Colonic mucosa (tissue), 4 donors: ENCODE measurements at regions not wholly inside any gene's neighbourhood (a gene's known extent, or its start where the extent isn't known, plus 50 kb on each side); places are given as distances from the start of the nearest gene placed in this dataset.

Source experiments
- DNase-seq: peaks from one replicate; pipeline ENCODE4 v3.0.0-alpha.2; 2020
- H3K27ac ChIP-seq: fragments of 200-600 bp; one replicate; pipeline ENCODE4 v1.8.0; 2021
- H3K27me3 ChIP-seq: fragments of 200-600 bp; one replicate; pipeline ENCODE4 v1.8.0; 2021
- H3K36me3 ChIP-seq: fragments of 200-600 bp; one replicate; pipeline ENCODE4 v1.8.0; 2021
- H3K4me1 ChIP-seq: fragments of 200-600 bp; one replicate; pipeline ENCODE4 v1.8.0; 2021; ENCODE audit warnings: mild to moderate bottlenecking
- H3K4me3 ChIP-seq: fragments of 200-600 bp; one replicate; pipeline ENCODE4 v1.8.0; 2021
- H3K9ac ChIP-seq, 2 donors: one replicate each; pipeline ENCODE4 v1.7.0; 2013; ENCODE audit warnings: control low read depth in 2 of 2, low read depth in 2 of 2, low read length in 2 of 2
- H3K9me3 ChIP-seq: fragments of 200-600 bp; one replicate; pipeline ENCODE4 v1.8.0; 2021
- CTCF ChIP-seq: fragments of 200-600 bp; IDR thresholded peaks from one replicate; pipeline ENCODE4 v1.8.0; 2022; ENCODE audit warnings: antibody characterized with exemption, mild to moderate bottlenecking
- intact Hi-C: fragments of 100-400 bp; cut with DNase I; formaldehyde crosslinking; loops from one replicate; pipeline ENCODE4 v1.14.1; 2022
- donor health status: healthy.
- donor health status: DM: no; HTN: no; CAD: no.
- donor health status: DM: no; HTN: no; CAD: no.

- DNase-seq, result no peak
- no peak overlapping the region for H3K4me3 ChIP-seq
- intact Hi-C loops, result no loop called here
Observed at GRCh38 chr20:56871691-56872090, 242.6 kb downstream of the TFAP2C start.

GRCh38 chr20:56872620-56873458, 243.7 kb downstream of the TFAP2C start:
- H3K27me3 ChIP-seq, result no peaks in the 10 kb centered on the region
- TF ChIP-seq CTCF, result no peak
- H3K4me1 ChIP-seq, result no peaks in the 10 kb centered on the region
- H3K27ac ChIP-seq, result no peak overlapping the region
- H3K9me3 ChIP-seq, result no peaks in the 10 kb centered on the region
- H3K4me3 ChIP-seq, result no peak overlapping the region
- H3K9ac ChIP-seq, result no peak overlapping the region
- intact Hi-C loops, result no loop called here
- no peak for DNase-seq
- no peaks in the 10 kb centered on the region for H3K36me3 ChIP-seq

More at GRCh38 chr20:56871691-56872090, 242.6 kb downstream of the TFAP2C start:
- Histone ChIP-seq H3K9ac (no peak overlapping the region), H3K27ac (no peak overlapping the region), H3K4me1 (no peaks in the 10 kb centered on the region), H3K9me3 (no peaks in the 10 kb centered on the region), H3K36me3 (no peaks in the 10 kb centered on the region), H3K27me3 (no peaks in the 10 kb centered on the region)
- no peak for TF ChIP-seq CTCF

- DNase-seq, result no peak
- H3K27ac ChIP-seq, result no peak overlapping the region
- no peaks in the 10 kb centered on the region for H3K27me3 ChIP-seq
- no peaks in the 10 kb centered on the region for H3K9me3 ChIP-seq
- no peak overlapping the region for H3K4me3 ChIP-seq
- no peaks in the 10 kb centered on the region for H3K4me1 ChIP-seq
- no peak for TF ChIP-seq CTCF
- H3K9ac ChIP-seq, result no peak overlapping the region
- intact Hi-C loops, result no loop called here
- no peaks in the 10 kb centered on the region for H3K36me3 ChIP-seq
Observed at GRCh38 chr20:56873836-56874235, 244.7 kb downstream of the TFAP2C start.

GRCh38 chr20:56875052-56875659, 246.1 kb downstream of the TFAP2C start:
- H3K9me3 ChIP-seq, result no peaks in the 10 kb centered on the region
- H3K27me3 ChIP-seq, result no peaks in the 10 kb centered on the region

GRCh38 chr20:56875803-56876202, 246.7 kb downstream of the TFAP2C start:
- Histone ChIP-seq H3K4me3 (no peak overlapping the region), H3K36me3 (no peaks in the 10 kb centered on the region), H3K9me3 (no peaks in the 10 kb centered on the region), H3K27ac (no peak overlapping the region), H3K9ac (no peak overlapping the region), H3K27me3 (no peaks in the 10 kb centered on the region), H3K4me1 (no peaks in the 10 kb centered on the region)
- no peak for TF ChIP-seq CTCF
- DNase-seq, result no peak
- intact Hi-C loops, result no loop called here

More at GRCh38 chr20:56875052-56875659, 246.1 kb downstream of the TFAP2C start:
- Histone ChIP-seq H3K4me3 (no peak overlapping the region), H3K27ac (no peak overlapping the region), H3K9ac (no peak overlapping the region), H3K4me1 (no peaks in the 10 kb centered on the region), H3K36me3 (no peaks in the 10 kb centered on the region)
- no peak for TF ChIP-seq CTCF
- intact Hi-C loops, result no loop called here
- DNase-seq, result no peak
